GM12878 (cell line): ENCODE measurements at regions not wholly inside any gene's neighbourhood (a gene's known extent, or its start where the extent isn't known, plus 50 kb on each side); places are given as distances from the start of the nearest gene placed in this dataset.

Experiments used
- ATAC-seq: fragments of 200-7000 bp; cut with Tn5 transposase; 3 replicates; pipeline ENCODE4 v1.9.1; 2020; ENCODE audit warnings: mild to moderate bottlenecking, moderate library complexity
- BruUV-seq: library from RNA; stranded (reverse); fragments of 400-500 nt; replicated peaks from 2 replicates; lab custom pipeline; 2021; lab: Mats Ljungman, UMichigan
- CTCF ChIA-PET: fragments of 300-600 bp; sonication (Branson Sonifier 250); formaldehyde crosslinking; extraction: SDS; loops from one replicate; lab custom pipeline; 2021; ENCODE audit warnings: inconsistent platforms; lab: Yijun Ruan, JAX
- POLR2A ChIA-PET: fragments of 350-600 bp; formaldehyde crosslinking; extraction: SDS; loops from one replicate; lab custom pipeline; 2021; ENCODE audit warnings: inconsistent platforms; lab: Charles Lee
- RAD21 ChIA-PET: fragments of 300-600 bp; sonication (Branson Sonifier 250); formaldehyde crosslinking; loops from one replicate; lab custom pipeline; 2023; ENCODE audit warnings: antibody characterized with exemption; ENCODE audit not compliant: unreplicated experiment; lab: Charles Lee
- SMC1A ChIA-PET: fragments of 300-600 bp; sonication (Branson Sonifier 250); formaldehyde crosslinking; loops from one replicate; lab custom pipeline; 2023; ENCODE audit not compliant: unreplicated experiment, uncharacterized antibody; lab: Charles Lee
- DNase-seq: peaks from one replicate; pipeline ENCODE4 v3.0.0-alpha.2; 2011; ENCODE audit warnings: low read depth, low spot score
- FAIRE-seq: peaks from 3 replicates; lab custom pipeline; 2011; peaks lifted over from hg19 to GRCh38; lab: Jason Lieb, UNC
- H2AFZ ChIP-seq: 2 replicates; pipeline ENCODE4 v1.6.0; 2011; ENCODE audit warnings: low read depth, low read length, control low read depth; ENCODE audit not compliant: control insufficient read depth
- H3K27ac ChIP-seq: 2 replicates; pipeline ENCODE4 v1.5.1; 2011; ENCODE audit warnings: control low read depth; ENCODE audit not compliant: control insufficient read depth, insufficient read depth
- H3K27me3 ChIP-seq, 2 experiments: replicated peaks in 1 of 2; 2 replicates each; pipeline versions ENCODE4 v1.6.0 to v1.6.1; 2011; ENCODE audit warnings: low read length in 1 of 2; ENCODE audit not compliant: control insufficient read depth in 2 of 2, insufficient read depth in 2 of 2
- H3K36me3 ChIP-seq, 2 experiments: 2 replicates each; pipeline ENCODE4 v1.5.1; 2011; ENCODE audit warnings: low read length in 1 of 2; ENCODE audit not compliant: control insufficient read depth in 2 of 2, insufficient read depth in 2 of 2
- H3K4me1 ChIP-seq: 2 replicates; pipeline ENCODE4 v1.6.1; 2011; ENCODE audit warnings: mild to moderate bottlenecking, low read length, moderate library complexity, mixed read lengths; ENCODE audit not compliant: control insufficient read depth, insufficient read depth
- H3K4me2 ChIP-seq: 2 replicates; pipeline ENCODE4 v1.6.0; 2011; ENCODE audit warnings: control low read depth; ENCODE audit not compliant: control insufficient read depth, insufficient read depth
- H3K4me3 ChIP-seq: fragments of 200-600 bp; sonication (generic); 2 replicates; pipeline ENCODE4 v1.5.1; 2016
- H3K79me2 ChIP-seq: 2 replicates; pipeline ENCODE4 v1.6.0; 2011; ENCODE audit warnings: low read length; ENCODE audit not compliant: control insufficient read depth, insufficient read depth
- H3K9ac ChIP-seq: 2 replicates; pipeline ENCODE4 v1.8.0; 2011; ENCODE audit warnings: low read length, control low read depth, mixed read lengths; ENCODE audit not compliant: control insufficient read depth, insufficient read depth
- H3K9me3 ChIP-seq: replicated peaks from 3 replicates; pipeline ENCODE4 v1.5.1; 2011; ENCODE audit warnings: mild to moderate bottlenecking, low read length; ENCODE audit not compliant: control insufficient read depth, insufficient read depth
- H4K20me1 ChIP-seq: 2 replicates; pipeline ENCODE4 v1.6.0; 2011; ENCODE audit not compliant: control insufficient read depth, insufficient read depth
- CHD4 ChIP-seq: fragments of 200-600 bp; sonication (generic); IDR thresholded peaks from 2 replicates; pipeline ENCODE4 v1.6.1; 2016; ENCODE audit warnings: mild to moderate bottlenecking
- IRF5 ChIP-seq: fragments of 450-650 bp; IDR thresholded peaks from 2 replicates; pipeline ENCODE4 v1.6.1; 2017; ENCODE audit warnings: borderline replicate concordance
- REST ChIP-seq: IDR thresholded peaks from 2 replicates; pipeline ENCODE4 v1.6.1; 2012; ENCODE audit warnings: mild to moderate bottlenecking, low read depth, low read length
- RUNX3 ChIP-seq: IDR thresholded peaks from 2 replicates; pipeline ENCODE4 v1.6.1; 2012; ENCODE audit warnings: low read length, inconsistent platforms
- SIN3A ChIP-seq: IDR thresholded peaks from 2 replicates; pipeline ENCODE4 v1.6.1; 2012; ENCODE audit warnings: low read depth, low read length, improper control_type of control experiment
- SP1 ChIP-seq: IDR thresholded peaks from one replicate; pipeline ENCODE4 v1.6.1; 2011; ENCODE audit warnings: low read depth, low read length
- USF2 ChIP-seq: IDR thresholded peaks from 2 replicates; pipeline ENCODE4 v1.6.1; 2011; ENCODE audit warnings: low read depth, low read length, improper control_type of control experiment, borderline replicate concordance
- ZNF622 ChIP-seq: fragments of 450-650 bp; IDR thresholded peaks from 2 replicates; pipeline ENCODE4 v1.6.1; 2017; ENCODE audit warnings: mild to moderate bottlenecking, inconsistent platforms
- WGBS: methylation state at CpG from one replicate; pipeline ENCODE4 v1.1.6; 2016; ENCODE audit warnings: low lambda C conversion rate; ENCODE audit not compliant: insufficient replicate concordance, insufficient coverage; ENCODE audit errors: missing lambda C conversion rate; 5-methylcytosine and 5-hydroxymethylcytosine counted together
- in situ Hi-C: fragments of 300-500 bp; cut with MboI; formaldehyde crosslinking; loops from 9 replicates; pipeline ENCODE4 v1.14.3; 2018; ENCODE audit warnings: mixed read lengths
- intact Hi-C: fragments of 100-400 bp; cut with micrococcal nuclease; formaldehyde crosslinking; loops from one replicate; pipeline ENCODE4 v1.14.2; 2022; ENCODE audit not compliant: unreplicated experiment

DNA sequence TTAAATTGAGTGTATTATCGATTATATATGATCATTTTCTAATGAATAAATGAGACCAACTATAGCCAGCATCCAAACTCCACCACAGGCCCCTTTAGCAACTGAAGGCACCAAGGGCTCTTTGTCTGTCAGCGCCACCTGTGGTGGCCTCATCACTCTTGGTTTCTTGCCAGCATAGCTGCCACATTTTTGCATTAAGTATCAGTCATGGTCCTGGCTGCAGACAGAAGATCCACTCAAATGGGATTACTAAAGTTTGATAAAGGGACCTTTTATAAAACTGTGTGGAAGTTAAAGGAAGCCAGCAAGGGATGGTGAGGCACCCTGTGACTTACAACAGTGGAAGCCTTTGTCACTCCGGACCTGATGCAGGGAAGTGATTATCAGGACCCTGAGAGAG is 162.9 kb downstream of the C6orf118 start:
- H3K27ac ChIP-seq, result no peak overlapping the region
- H3K79me2 ChIP-seq, result no peaks in the 10 kb centered on the region
- no peak overlapping the region for H2AFZ ChIP-seq
- no peak overlapping the region for H3K4me3 ChIP-seq
- no peaks in the 10 kb centered on the region for H3K9me3 ChIP-seq
- H3K4me1 ChIP-seq, result no peaks in the 10 kb centered on the region
- DNase-seq (no peak), ATAC-seq (no peak), FAIRE-seq (no peak)
- H3K9ac ChIP-seq, result no peak overlapping the region
- intact Hi-C loops, result no loop called here
- SMC1A ChIA-PET, result no interaction called here
- no peak for TF ChIP-seq RUNX3
- no peak for TF ChIP-seq ZNF622
- in situ Hi-C loops, result no loop called here
- H3K4me2 ChIP-seq, result no peak overlapping the region
- no TSS peak for BruUV-seq
- CTCF ChIA-PET, result no interaction called here
- H3K36me3 ChIP-seq, result no peaks in the 10 kb centered on the region
- H4K20me1 ChIP-seq, result 0 out of 2 replicates have a peak, but pooled peaks cover 3% of the 10 kb centered on the region
- RAD21 ChIA-PET, result no interaction called here
- POLR2A ChIA-PET, result no interaction called here
- no peaks in the 10 kb centered on the region for H3K27me3 ChIP-seq
- WGBS, result 0% methylated on average over 3 of the region's 3 CpGs

- 5% methylated on average over 2 of the region's 2 CpGs for WGBS
- no peak overlapping the region for H3K27ac ChIP-seq
- H2AFZ ChIP-seq, result no peak overlapping the region
- no peak for FAIRE-seq
- intact Hi-C loops, result no loop called here
- in situ Hi-C loops, result no loop called here
- H3K27me3 ChIP-seq, result no peaks in the 10 kb centered on the region
- TF ChIP-seq REST (no peak), SP1 (no peak), CHD4 (no peak), USF2 (no peak), SIN3A (no peak), IRF5 (no peak)
- CTCF ChIA-PET, result no interaction called here
- no peak overlapping the region for H3K4me2 ChIP-seq
- H3K9ac ChIP-seq, result no peak overlapping the region
- no peak for ATAC-seq
- H3K36me3 ChIP-seq, result no peaks in the 10 kb centered on the region
- no peak for DNase-seq
- RAD21 ChIA-PET, result no interaction called here
- no peaks in the 10 kb centered on the region for H3K9me3 ChIP-seq
- no peaks in the 10 kb centered on the region for H3K79me2 ChIP-seq
- no peak overlapping the region for H3K4me3 ChIP-seq
- H3K4me1 ChIP-seq, result no peaks in the 10 kb centered on the region
- no peaks in the 10 kb centered on the region for H4K20me1 ChIP-seq
- no TSS peak for BruUV-seq
- POLR2A ChIA-PET, result no interaction called here
- SMC1A ChIA-PET, result no interaction called here
These were observed 173.5 kb downstream of the C6orf118 start for GRCh38 chr6:165135889-165136288.
